Transverse colon (tissue), 4 donors: ENCODE measurements at regions not wholly inside any gene's neighbourhood (a gene's known extent, or its start where the extent isn't known, plus 50 kb on each side); places are given as distances from the start of the nearest gene placed in this dataset.

ENCODE experiments used
- EP300 ChIP-seq: sonication (generic); formaldehyde crosslinking; IDR thresholded peaks from one replicate; pipeline ENCODE4 v1.6.1; 2017; ENCODE audit warnings: antibody characterized with exemption, low read depth
- POLR2A ChIP-seq: fragments of 450-650 bp; IDR thresholded peaks from one replicate; pipeline ENCODE4 v1.6.1; 2016; ENCODE audit warnings: antibody characterized with exemption, mild to moderate bottlenecking, moderate library complexity
- POLR2AphosphoS5 ChIP-seq, 3 donors: sonication (generic); formaldehyde crosslinking; IDR thresholded peaks; one replicate each; pipeline ENCODE4 v1.6.1; 2016; ENCODE audit warnings: antibody characterized with exemption in 3 of 3
- TF ChIP-seq, protein P1 (sequence below), 5 experiments: fragments of 200-600 bp in 3 of 5; fragments of 450-650 bp in 2 of 5; sonication (generic) in 3 of 5; IDR thresholded peaks; 1 replicate in 2 of 5; 2 replicates in 3 of 5; pipeline ENCODE4 v1.5.1; 2016 to 2017; ENCODE audit warnings: antibody characterized with exemption in 5 of 5, inconsistent platforms in 3 of 5, mild to moderate bottlenecking in 2 of 5, moderate library complexity in 1 of 5

DNA sequence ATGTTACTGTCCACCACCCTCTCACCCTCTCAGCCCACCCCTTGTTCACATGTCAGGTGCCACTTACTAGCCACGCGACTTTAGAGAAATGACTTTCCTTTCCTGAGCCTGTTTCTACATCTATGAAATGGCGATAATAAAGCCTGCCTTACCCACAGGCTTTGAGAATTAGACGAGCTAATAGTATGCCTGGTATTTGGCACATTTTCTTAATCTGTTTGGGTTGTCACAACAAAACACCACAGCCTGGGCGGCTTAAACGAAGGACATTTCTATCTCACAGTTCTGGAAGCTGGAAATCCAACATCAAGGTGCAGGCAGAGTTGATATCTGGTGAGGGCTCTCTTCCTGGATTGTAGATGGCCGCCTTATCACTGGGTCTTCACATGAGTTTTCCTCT, 273.9 kb upstream of the FMN2 start:
- TF ChIP-seq, protein P1, sequence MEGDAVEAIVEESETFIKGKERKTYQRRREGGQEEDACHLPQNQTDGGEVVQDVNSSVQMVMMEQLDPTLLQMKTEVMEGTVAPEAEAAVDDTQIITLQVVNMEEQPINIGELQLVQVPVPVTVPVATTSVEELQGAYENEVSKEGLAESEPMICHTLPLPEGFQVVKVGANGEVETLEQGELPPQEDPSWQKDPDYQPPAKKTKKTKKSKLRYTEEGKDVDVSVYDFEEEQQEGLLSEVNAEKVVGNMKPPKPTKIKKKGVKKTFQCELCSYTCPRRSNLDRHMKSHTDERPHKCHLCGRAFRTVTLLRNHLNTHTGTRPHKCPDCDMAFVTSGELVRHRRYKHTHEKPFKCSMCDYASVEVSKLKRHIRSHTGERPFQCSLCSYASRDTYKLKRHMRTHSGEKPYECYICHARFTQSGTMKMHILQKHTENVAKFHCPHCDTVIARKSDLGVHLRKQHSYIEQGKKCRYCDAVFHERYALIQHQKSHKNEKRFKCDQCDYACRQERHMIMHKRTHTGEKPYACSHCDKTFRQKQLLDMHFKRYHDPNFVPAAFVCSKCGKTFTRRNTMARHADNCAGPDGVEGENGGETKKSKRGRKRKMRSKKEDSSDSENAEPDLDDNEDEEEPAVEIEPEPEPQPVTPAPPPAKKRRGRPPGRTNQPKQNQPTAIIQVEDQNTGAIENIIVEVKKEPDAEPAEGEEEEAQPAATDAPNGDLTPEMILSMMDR (IDR thresholded peaks at IDR 0.05): no peak
- TF ChIP-seq POLR2A (no peak), POLR2AphosphoS5 (IDR thresholded peaks at IDR 0.05) (no peak), EP300 (no peak)
